Spleen (tissue), 7 donors: ENCODE measurements at regions not wholly inside any gene's neighbourhood (a gene's known extent, or its start where the extent isn't known, plus 50 kb on each side); places are given as distances from the start of the nearest gene placed in this dataset.

ENCODE experiments used
- CTCF ChIP-seq, 11 experiments: fragments of 200-600 bp in 7 of 11; fragments of 450-650 bp in 4 of 11; sonication (generic) in 4 of 11; IDR thresholded peaks in 8 of 11; conservative IDR thresholded peaks in 3 of 11; 1 replicate in 7 of 11; 2 replicates in 4 of 11; pipeline versions ENCODE4 v1.4.0 to v1.8.0; 2016 to 2021; ENCODE audit warnings: antibody characterized with exemption in 11 of 11, inconsistent platforms in 4 of 11, mild to moderate bottlenecking in 1 of 11
- POLR2A ChIP-seq, 3 donors: fragments of 450-650 bp; IDR thresholded peaks; one replicate each; pipeline ENCODE4 v1.5.1; 2017; ENCODE audit warnings: antibody characterized with exemption in 3 of 3, mild to moderate bottlenecking in 1 of 3
- POLR2AphosphoS5 ChIP-seq, 3 donors: sonication (generic); formaldehyde crosslinking; IDR thresholded peaks; one replicate each; pipeline ENCODE4 v1.5.1; 2017; ENCODE audit warnings: antibody characterized with exemption in 3 of 3
- donor health status: DM: no; HTN: no; CAD: no; lungs with moderate emphysema.
- donor health status: DM: no; HTN: no; CAD: no.
- donor health status: DM: no; HTN: no; CAD: no.

- TF ChIP-seq CTCF (IDR thresholded peaks at IDR 0.05 in 8 of 11, conservative IDR thresholded peaks at IDR 0.05 in 3 of 11) (no peak), POLR2A (IDR thresholded peaks at IDR 0.05) (no peak), POLR2AphosphoS5 (IDR thresholded peaks at IDR 0.05) (no peak)
Measured at GRCh38 chr5:63650581-63650980, 311.7 kb downstream of the HTR1A start.
